HepG2 (cell line): ENCODE measurements at regions not wholly inside any gene's neighbourhood (a gene's known extent, or its start where the extent isn't known, plus 50 kb on each side); places are given as distances from the start of the nearest gene placed in this dataset.

Source experiments
- BRF2 ChIP-seq: sonication (generic); formaldehyde crosslinking; IDR thresholded peaks from 2 replicates; pipeline ENCODE4 v1.8.1; 2022; ENCODE audit warnings: mild to moderate bottlenecking, missing genetic modification reagents
- CREB1 ChIP-seq, 2 experiments: fragments of 450-650 bp in 1 of 2; IDR thresholded peaks; 2 replicates each; pipeline ENCODE4 v1.6.1; 2016 to 2017; ENCODE audit warnings: control low read depth in 1 of 2, mild to moderate bottlenecking in 1 of 2, missing compliant biosample characterization in 1 of 2, missing genetic modification characterization in 1 of 2
- CREBL2 ChIP-seq: sonication (generic); formaldehyde crosslinking; IDR thresholded peaks from 2 replicates; pipeline ENCODE4 v1.8.1; 2023; ENCODE audit warnings: missing genetic modification reagents, mild to moderate bottlenecking, borderline replicate concordance
- CTCF ChIP-seq: sonication (generic); formaldehyde crosslinking; IDR thresholded peaks from 2 replicates; pipeline ENCODE4 v1.5.0; 2020; ENCODE audit warnings: mild to moderate bottlenecking, missing genetic modification reagents, moderate library complexity
- HIVEP1 ChIP-seq: sonication (generic); formaldehyde crosslinking; IDR thresholded peaks from 2 replicates; pipeline ENCODE4 v1.4.0; 2020; ENCODE audit warnings: mild to moderate bottlenecking, missing genetic modification reagents
- MTA1 ChIP-seq: sonication (generic); formaldehyde crosslinking; IDR thresholded peaks from 2 replicates; pipeline ENCODE4 v1.4.0; 2020; ENCODE audit warnings: missing genetic modification reagents, mild to moderate bottlenecking, borderline replicate concordance
- POLR2A ChIP-seq, 2 experiments: IDR thresholded peaks; 2 replicates each; pipeline ENCODE4 v1.6.1; 2011; ENCODE audit warnings: low read depth in 2 of 2, low read length in 2 of 2, mild to moderate bottlenecking in 1 of 2, moderate library complexity in 1 of 2; ENCODE audit not compliant: insufficient read depth in 1 of 2
- RARG ChIP-seq: sonication (generic); formaldehyde crosslinking; IDR thresholded peaks from 2 replicates; pipeline ENCODE4 v1.4.0; 2020; ENCODE audit warnings: low read depth, mild to moderate bottlenecking, missing genetic modification reagents
- SIN3A ChIP-seq: IDR thresholded peaks from 2 replicates; pipeline ENCODE4 v1.6.1; 2011; ENCODE audit warnings: low read depth, mild to moderate bottlenecking, control low read depth, low read length, borderline replicate concordance
- SMAD1 ChIP-seq: sonication (generic); formaldehyde crosslinking; IDR thresholded peaks from 2 replicates; pipeline ENCODE4 v1.4.0; 2020; ENCODE audit warnings: missing genetic modification reagents, low read depth, mild to moderate bottlenecking, borderline replicate concordance
- USF2 ChIP-seq, 2 experiments: sonication (generic) in 1 of 2; formaldehyde crosslinking in 1 of 2; IDR thresholded peaks; 2 replicates each; pipeline versions ENCODE4 v1.5.1 to v1.6.1; 2011 to 2020; ENCODE audit warnings: borderline replicate concordance in 1 of 2, low read depth in 1 of 2, low read length in 1 of 2, mild to moderate bottlenecking in 1 of 2, missing genetic modification reagents in 1 of 2, moderate library complexity in 1 of 2
- ZKSCAN1 ChIP-seq: fragments of 150-350 bp; IDR thresholded peaks from 2 replicates; pipeline ENCODE4 v1.6.1; 2014; ENCODE audit warnings: low read length
- ZNF552 ChIP-seq: sonication (generic); formaldehyde crosslinking; IDR thresholded peaks from 2 replicates; pipeline ENCODE4 v1.9.0; 2022; ENCODE audit warnings: missing genetic modification reagents, mild to moderate bottlenecking, borderline replicate concordance

GRCh38 chr2:146986161-146986560 lies 858.7 kb upstream of the ACVR2A start:
- TF ChIP-seq USF2 (IDR thresholded peaks at IDR 0.05; ENCODE audit: low read depth, low read length) (no peak), USF2 (CRISPR knock-in tag; IDR thresholded peaks at IDR 0.05; ENCODE audit: borderline replicate concordance) (no peak), ZKSCAN1 (no peak), CREB1 (IDR thresholded peaks at IDR 0.05) (no peak), CREB1 (CRISPR knock-in tag; IDR thresholded peaks at IDR 0.05) (no peak), CTCF (no peak), HIVEP1 (CRISPR knock-in tag) (no peak), POLR2A (IDR thresholded peaks at IDR 0.05; ENCODE audit: insufficient read depth in 1 of 2, low read depth in 2 of 2, low read length in 2 of 2) (no peak), SMAD1 (CRISPR knock-in tag) (no peak), SIN3A (no peak), ZNF552 (CRISPR knock-in tag) (no peak), CREBL2 (CRISPR knock-in tag) (no peak), BRF2 (CRISPR knock-in tag) (no peak), MTA1 (CRISPR knock-in tag) (no peak), RARG (CRISPR knock-in tag) (no peak)
